HAP-1 (cell line): ENCODE measurements at regions not wholly inside any gene's neighbourhood (a gene's known extent, or its start where the extent isn't known, plus 50 kb on each side); places are given as distances from the start of the nearest gene placed in this dataset.

Experiments
- DNase-seq, 2 experiments: peaks; one replicate each; pipeline ENCODE4 v3.0.0-alpha.2; 2016 to 2020; ENCODE audit warnings: low spot score in 2 of 2
- H3K27me3 ChIP-seq: fragments of 250-450 bp; sonication (Bioruptor Pico); 2 replicates; pipeline ENCODE4 v1.5.1; 2020; ENCODE audit warnings: low read depth, mild to moderate bottlenecking, moderate library complexity
- H3K36me3 ChIP-seq: fragments of 250-450 bp; sonication (Bioruptor Pico); replicated peaks from 2 replicates; pipeline ENCODE4 v1.5.1; 2020; ENCODE audit warnings: mild to moderate bottlenecking
- H3K4me1 ChIP-seq: fragments of 250-450 bp; sonication (Bioruptor Pico); 2 replicates; pipeline ENCODE4 v1.5.1; 2020; ENCODE audit warnings: mild to moderate bottlenecking
- H3K4me3 ChIP-seq: fragments of 250-450 bp; sonication (Bioruptor Pico); 2 replicates; pipeline ENCODE4 v1.5.1; 2020; ENCODE audit warnings: mild to moderate bottlenecking, moderate library complexity
- H3K9me3 ChIP-seq: fragments of 250-450 bp; sonication (Bioruptor Pico); 2 replicates; pipeline ENCODE4 v1.5.1; 2020; ENCODE audit warnings: mild to moderate bottlenecking, moderate library complexity
- in situ Hi-C: fragments of 300-500 bp; cut with MboI; formaldehyde crosslinking; loops from 3 replicates; pipeline ENCODE4 v1.14.3; 2020; ENCODE audit warnings: low sequenced_read_pairs, inconsistent platforms, mixed read lengths

DNA sequence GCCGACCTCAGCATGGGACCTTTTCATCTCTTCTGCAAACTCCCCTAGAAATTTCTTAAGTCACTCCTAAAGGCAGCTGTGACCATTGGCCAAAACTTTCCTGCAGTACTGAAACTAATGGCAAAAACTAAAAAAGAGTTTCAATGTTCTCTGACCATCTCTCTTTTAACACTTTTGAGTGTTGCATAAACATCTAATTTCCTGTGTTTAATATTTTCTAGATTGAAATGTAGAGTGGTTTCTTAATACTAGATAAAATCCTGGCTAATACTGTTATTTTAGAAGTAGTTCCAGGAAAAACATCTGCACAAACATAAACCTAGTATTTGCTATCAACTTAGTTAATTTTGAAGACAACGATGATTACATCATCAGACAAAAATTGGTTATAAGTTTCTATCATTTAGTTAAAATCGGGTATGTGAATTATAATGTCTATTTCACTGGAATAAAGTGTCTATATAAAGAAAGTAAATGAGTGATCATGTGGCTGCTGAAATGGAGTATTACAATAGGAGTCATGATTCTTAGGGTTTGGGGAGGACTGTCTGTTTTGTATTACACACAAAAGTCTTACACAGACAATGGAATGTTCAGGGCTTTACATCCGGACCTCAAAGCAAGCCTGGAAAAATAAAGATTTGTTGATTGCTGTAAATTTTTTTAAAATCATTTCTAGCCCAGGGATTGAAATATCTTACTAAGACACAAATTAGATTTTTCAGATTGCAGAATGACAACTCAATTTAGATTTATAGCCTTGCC, 1323.4 kb downstream of the C4orf33 start:
- Histone ChIP-seq H3K4me1 (no peaks in the 10 kb centered on the region), H3K36me3 (no peaks in the 10 kb centered on the region)
- in situ Hi-C loops = no loop called here

DNA sequence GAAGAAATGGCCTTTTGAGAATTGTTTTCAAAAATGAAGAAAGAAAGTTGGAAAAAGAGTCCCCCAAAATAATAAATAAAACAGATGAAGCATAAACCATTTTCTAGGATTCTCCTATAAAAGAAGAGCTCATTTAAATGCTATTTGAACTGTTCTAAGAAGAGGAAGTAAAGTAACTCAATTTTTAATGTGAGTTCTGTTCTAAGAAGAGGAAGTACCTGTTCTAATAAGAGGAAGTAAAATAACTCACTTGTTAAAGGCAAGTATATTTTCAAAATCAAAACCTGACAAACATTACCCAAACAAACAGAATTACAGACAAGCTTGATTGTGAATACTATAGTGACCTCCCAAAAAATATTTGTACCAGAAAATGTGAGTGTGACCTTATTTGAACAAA, 1326.3 kb downstream of the C4orf33 start:
- in situ Hi-C loops = no loop called here
- Histone ChIP-seq H3K4me1 (no peaks in the 10 kb centered on the region), H3K27me3 (no peaks in the 10 kb centered on the region), H3K4me3 (no peak overlapping the region), H3K9me3 (no peaks in the 10 kb centered on the region), H3K36me3 (no peaks in the 10 kb centered on the region)
- DNase-seq = no peak

More for the DNA sequence above, 1323.4 kb downstream of the C4orf33 start:
- H3K4me3 ChIP-seq = no peak overlapping the region
- no peaks in the 10 kb centered on the region for H3K9me3 ChIP-seq
- H3K27me3 ChIP-seq = no peaks in the 10 kb centered on the region
- DNase-seq = no peak

DNA sequence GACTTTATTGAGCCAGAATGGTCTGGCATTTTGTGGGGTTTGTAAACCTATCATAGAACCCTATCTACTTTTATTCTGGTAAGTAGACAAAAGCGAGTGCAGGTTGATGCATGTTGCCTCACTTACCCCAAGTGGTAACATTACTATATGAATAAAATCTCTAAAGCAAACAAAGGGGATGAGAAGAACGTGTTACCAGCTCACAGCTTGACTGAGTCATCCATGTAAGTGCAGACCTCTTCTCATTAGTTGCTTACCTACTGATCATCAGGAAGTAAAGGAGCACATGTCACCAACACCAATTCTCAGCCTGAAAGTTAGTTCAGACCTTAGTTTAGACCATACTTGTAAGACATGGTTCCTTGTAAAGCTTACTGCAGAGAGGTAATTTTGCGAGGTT, 1328.3 kb downstream of the C4orf33 start:
- H3K4me3 ChIP-seq = no peak overlapping the region
- in situ Hi-C loops = no loop called here
- no peaks in the 10 kb centered on the region for H3K9me3 ChIP-seq
- DNase-seq = no peak
- H3K4me1 ChIP-seq = no peaks in the 10 kb centered on the region
- no peaks in the 10 kb centered on the region for H3K27me3 ChIP-seq
- H3K36me3 ChIP-seq = no peaks in the 10 kb centered on the region

DNA sequence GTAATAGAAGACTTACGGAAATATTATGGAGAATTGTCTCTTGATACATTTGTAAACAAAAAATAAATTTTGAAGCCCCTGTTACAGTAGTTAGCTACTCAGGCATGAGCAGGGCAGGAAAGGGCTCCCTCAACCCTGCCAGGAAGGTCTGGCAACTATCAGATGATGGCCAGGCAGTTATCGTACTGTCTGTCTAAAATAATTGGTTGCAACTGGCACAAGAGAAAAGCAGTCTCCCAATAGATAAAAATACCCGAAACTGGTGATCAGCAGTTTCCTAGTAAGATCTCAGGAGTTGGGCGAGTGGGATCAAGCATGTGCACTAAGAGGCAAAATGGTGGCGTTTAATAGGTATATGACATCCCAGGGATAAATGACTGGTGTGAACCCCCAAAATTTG, 1336.3 kb downstream of the C4orf33 start:
- no peaks in the 10 kb centered on the region for H3K27me3 ChIP-seq
- H3K36me3 ChIP-seq = no peaks in the 10 kb centered on the region
- no peak for DNase-seq
- H3K4me3 ChIP-seq = no peak overlapping the region
- H3K9me3 ChIP-seq = no peaks in the 10 kb centered on the region
- H3K4me1 ChIP-seq = no peaks in the 10 kb centered on the region
- in situ Hi-C loops = no loop called here

DNA sequence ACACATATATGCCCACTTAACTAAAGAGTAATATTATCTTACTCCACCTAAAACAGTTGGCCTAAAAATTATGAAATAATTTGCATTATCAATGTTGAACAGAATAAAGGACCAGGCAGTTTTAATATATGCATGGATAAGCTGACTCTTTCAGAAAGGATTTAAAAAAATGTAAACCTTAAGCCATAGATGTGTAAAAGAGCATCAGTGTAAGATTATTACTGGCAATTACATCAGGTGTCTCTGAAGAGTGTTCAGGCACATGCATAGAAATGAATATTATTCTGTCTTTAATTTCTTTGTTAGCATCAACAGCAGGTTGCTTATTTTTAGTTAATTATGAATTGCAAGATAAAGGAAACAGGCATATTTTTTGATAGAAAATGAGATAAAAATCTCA, 1353.8 kb downstream of the C4orf33 start:
- in situ Hi-C loops = no loop called here
- no peaks in the 10 kb centered on the region for H3K27me3 ChIP-seq
- DNase-seq = no peak

DNA sequence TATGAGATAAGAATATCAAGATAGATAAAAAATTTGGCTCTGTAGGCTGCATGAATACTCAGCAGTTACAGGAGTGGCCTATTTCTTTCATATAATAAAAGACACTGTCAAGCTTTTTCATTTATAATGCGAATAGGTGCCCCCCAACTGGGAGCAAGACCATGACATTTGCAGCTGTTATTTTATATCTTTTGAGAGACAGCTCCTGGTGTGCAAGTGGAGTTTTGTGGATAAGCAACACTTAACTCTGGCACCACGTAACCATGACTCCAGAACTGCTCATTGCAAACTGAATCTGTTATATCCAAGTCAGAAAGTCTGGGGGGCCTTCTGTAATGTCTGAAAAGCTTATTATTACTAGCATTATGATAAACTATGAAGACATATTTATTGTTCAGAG, 1372.4 kb downstream of the C4orf33 start:
- no peak for DNase-seq
- Histone ChIP-seq H3K4me3 (no peak overlapping the region), H3K9me3 (no peaks in the 10 kb centered on the region), H3K4me1 (no peaks in the 10 kb centered on the region), H3K27me3 (no peaks in the 10 kb centered on the region), H3K36me3 (no peaks in the 10 kb centered on the region)
- in situ Hi-C loops = no loop called here

More for the DNA sequence above, 1353.8 kb downstream of the C4orf33 start:
- Histone ChIP-seq H3K36me3 (no peaks in the 10 kb centered on the region), H3K4me3 (no peak overlapping the region), H3K4me1 (no peaks in the 10 kb centered on the region), H3K9me3 (no peaks in the 10 kb centered on the region)

DNA sequence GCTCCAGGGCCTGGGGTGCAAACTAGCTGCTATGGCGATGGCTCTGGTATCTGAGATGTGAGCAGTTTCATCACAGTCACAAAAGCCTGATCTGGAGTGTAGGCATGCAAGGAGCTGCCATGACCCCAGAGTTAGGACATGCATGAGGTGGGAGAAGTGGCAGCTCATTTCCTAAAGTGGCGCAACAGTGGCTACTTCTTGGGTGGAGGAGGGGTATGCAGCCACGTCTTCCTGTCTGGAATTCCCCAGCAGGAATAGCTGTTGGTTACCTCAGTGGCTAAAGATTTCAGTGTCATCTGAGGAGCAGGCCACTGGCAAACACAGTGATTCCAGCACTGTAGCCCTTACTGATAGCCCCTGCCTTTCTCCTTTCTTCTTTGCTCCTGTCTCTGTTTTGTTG, 1382.5 kb downstream of the C4orf33 start:
- no peaks in the 10 kb centered on the region for H3K27me3 ChIP-seq
- no peak for DNase-seq
- no peaks in the 10 kb centered on the region for H3K9me3 ChIP-seq
- no peaks in the 10 kb centered on the region for H3K36me3 ChIP-seq
- no peak overlapping the region for H3K4me3 ChIP-seq
- no peaks in the 10 kb centered on the region for H3K4me1 ChIP-seq
- in situ Hi-C loops = no loop called here

DNA sequence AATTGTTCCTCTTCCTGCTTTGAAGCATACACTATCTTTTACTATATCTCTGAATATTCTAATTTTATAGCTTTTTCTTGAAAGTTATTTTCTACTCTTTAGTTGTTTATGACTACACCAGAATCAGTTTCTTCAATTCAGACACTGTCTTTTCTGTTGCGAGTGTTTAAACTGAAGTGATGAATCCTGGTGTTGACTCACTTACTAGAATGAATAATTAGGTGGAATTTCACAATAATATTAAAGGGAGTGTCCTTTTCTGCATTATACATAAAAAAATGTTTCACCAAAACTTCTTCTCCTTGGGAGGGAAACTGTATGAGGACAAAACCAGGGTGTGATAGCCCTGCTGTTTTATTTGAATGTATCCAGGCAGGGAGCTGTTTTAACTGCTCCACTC, 1383.1 kb downstream of the C4orf33 start:
- Histone ChIP-seq H3K4me3 (no peak overlapping the region), H3K27me3 (no peaks in the 10 kb centered on the region), H3K36me3 (no peaks in the 10 kb centered on the region), H3K9me3 (no peaks in the 10 kb centered on the region), H3K4me1 (no peaks in the 10 kb centered on the region)
- in situ Hi-C loops = no loop called here
- no peak for DNase-seq

DNA sequence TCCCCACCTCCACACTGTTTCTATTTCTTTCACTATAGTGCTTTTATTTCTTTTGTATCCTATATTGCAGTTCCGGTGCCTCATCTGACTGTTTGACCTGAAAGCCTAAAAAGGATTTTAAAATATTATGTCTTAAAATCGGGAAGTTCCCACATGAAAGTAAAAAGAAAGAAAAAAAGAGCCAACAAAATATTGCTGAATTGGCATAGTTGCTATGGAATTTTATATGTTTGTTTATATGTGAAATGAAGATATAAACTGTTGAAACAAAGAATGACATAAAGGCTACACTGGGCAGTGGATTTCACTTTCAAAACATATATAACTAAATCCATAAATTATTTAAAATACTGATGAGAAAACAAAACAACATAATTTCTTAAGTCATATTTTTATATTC, 1383.7 kb downstream of the C4orf33 start:
- Histone ChIP-seq H3K36me3 (no peaks in the 10 kb centered on the region), H3K9me3 (no peaks in the 10 kb centered on the region), H3K4me1 (no peaks in the 10 kb centered on the region), H3K27me3 (no peaks in the 10 kb centered on the region), H3K4me3 (no peak overlapping the region)
- DNase-seq = no peak
- in situ Hi-C loops = no loop called here

DNA sequence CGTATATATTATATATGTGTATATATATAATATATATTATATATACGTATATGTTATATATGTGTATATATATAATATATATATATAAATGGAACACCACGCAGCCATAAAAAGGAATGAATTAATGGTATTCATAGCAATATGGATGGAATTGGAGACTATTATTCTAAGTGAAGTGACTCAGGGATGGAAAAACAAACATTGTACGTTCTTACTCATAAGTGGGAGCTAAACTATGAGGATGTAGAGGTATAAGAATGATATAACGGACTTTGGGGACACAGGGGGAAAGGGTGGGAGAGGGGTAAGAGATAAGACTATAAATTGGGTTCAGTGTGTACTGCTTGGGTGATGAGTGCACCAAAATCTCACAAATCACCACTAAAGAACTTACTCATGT, 1388.9 kb downstream of the C4orf33 start:
- Histone ChIP-seq H3K4me1 (no peaks in the 10 kb centered on the region), H3K27me3 (no peaks in the 10 kb centered on the region), H3K4me3 (no peak overlapping the region), H3K36me3 (no peaks in the 10 kb centered on the region), H3K9me3 (no peaks in the 10 kb centered on the region)
- in situ Hi-C loops = no loop called here
- no peak for DNase-seq

DNA sequence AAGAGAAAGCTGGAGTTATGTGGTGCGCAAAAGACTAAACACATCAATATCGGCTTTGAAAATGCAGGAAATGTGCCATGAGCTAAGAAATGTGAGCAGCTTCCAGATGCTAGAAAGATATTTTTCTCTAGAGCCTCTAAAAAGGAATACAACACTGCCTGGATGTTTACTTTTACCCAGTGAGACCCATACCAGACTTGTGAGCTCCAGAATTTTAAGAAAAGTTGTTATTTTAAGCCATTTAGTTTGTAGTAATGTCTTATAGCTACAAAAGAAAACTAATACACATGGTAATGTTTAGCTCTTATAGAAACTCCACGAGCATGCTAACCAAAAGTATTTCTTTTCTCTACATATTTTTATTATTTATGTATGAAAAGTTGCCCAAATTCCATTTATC, 1389.4 kb downstream of the C4orf33 start:
- H3K4me1 ChIP-seq = no peaks in the 10 kb centered on the region
- no peak for DNase-seq
- no peaks in the 10 kb centered on the region for H3K9me3 ChIP-seq
- H3K36me3 ChIP-seq = no peaks in the 10 kb centered on the region
- no peaks in the 10 kb centered on the region for H3K27me3 ChIP-seq
- no peak overlapping the region for H3K4me3 ChIP-seq
- in situ Hi-C loops = no loop called here

DNA sequence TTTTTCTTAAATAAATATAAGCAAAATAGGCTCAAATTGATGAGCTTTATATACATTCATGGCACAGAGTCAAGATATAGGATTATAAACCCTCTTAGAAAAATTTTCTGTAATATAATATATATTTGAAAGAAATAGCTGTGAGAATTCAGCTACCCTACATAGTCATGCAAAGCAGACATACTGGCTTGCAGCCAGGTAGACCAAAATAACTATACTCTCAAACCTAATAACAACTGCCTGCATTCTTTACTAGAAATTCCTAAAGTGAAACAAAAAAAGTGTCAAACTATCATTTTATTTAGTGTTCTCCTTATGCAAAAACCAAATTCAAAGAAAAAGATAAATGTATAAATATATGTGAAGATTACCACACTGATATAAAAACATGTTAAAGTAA, 1390.2 kb downstream of the C4orf33 start:
- DNase-seq = no peak
- in situ Hi-C loops = no loop called here
- no peaks in the 10 kb centered on the region for H3K27me3 ChIP-seq
- H3K4me1 ChIP-seq = no peaks in the 10 kb centered on the region
- no peak overlapping the region for H3K4me3 ChIP-seq
- no peaks in the 10 kb centered on the region for H3K9me3 ChIP-seq
- H3K36me3 ChIP-seq = no peaks in the 10 kb centered on the region

DNA sequence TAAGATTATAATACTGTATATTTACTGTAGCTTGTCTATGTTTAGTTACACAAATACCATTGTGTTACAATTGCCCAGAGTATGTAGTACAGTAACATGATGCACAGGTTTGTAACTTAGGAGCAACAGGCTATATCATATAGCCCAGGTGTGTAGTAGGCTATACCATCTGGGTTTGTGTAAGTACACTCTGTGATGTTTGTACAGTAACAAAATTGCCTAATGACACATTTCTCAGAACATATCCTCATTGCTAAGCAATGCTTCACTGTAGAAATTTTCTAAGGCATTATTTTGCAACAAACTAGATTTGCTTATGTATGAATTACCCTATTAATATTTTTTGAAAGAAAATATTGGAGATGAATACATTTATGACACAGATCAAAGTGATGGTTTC, 1390.9 kb downstream of the C4orf33 start:
- no peak for DNase-seq
- Histone ChIP-seq H3K9me3 (no peaks in the 10 kb centered on the region), H3K27me3 (no peaks in the 10 kb centered on the region), H3K4me1 (no peaks in the 10 kb centered on the region), H3K4me3 (no peak overlapping the region), H3K36me3 (no peaks in the 10 kb centered on the region)
- in situ Hi-C loops = no loop called here

DNA sequence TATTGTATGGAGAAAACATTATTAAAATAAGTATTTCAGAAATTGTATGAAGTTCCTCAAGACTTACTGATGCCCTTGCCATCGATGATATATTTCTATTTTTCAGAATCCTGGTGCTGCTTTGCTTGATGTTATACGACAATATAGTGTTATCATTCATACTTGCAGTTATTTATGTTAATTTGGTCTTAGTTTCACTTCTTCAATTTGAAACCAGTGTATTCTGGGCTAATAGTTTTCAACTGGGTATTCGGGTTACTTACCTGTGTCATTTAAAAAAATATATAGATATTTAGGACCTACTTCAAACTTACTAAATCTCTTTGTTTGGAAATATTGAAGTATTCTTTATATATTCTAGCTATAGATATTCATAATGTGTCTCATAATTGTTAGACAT, 1414.7 kb downstream of the C4orf33 start:
- no peaks in the 10 kb centered on the region for H3K4me1 ChIP-seq
- H3K9me3 ChIP-seq = no peaks in the 10 kb centered on the region
- H3K36me3 ChIP-seq = no peaks in the 10 kb centered on the region
- no peak overlapping the region for H3K4me3 ChIP-seq
- in situ Hi-C loops = no loop called here
- H3K27me3 ChIP-seq = no peaks in the 10 kb centered on the region
- no peak for DNase-seq

DNA sequence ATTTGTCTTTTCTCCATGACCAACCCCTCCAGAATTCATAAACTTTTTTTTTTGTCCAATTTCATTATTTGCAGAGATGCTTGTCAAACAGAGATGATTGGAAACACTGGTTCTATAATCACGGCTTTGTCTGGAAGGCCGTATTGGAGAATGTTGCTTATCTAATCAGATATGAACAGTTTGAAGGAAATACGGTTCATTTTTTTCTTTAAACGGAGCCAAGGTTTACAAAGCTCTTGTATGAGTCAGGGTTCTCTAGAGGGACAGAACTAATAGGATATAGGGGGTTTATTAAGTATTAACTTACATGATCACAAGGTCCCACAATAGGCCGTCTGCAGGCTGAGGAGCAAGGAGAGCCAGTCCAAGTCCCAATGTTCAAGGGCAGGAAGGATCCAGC, 1415.8 kb downstream of the C4orf33 start:
- H3K4me3 ChIP-seq = no peak overlapping the region
- in situ Hi-C loops = no loop called here
- DNase-seq = no peak

More for the DNA sequence above, 1415.8 kb downstream of the C4orf33 start:
- Histone ChIP-seq H3K36me3 (no peaks in the 10 kb centered on the region), H3K4me1 (no peaks in the 10 kb centered on the region), H3K27me3 (no peaks in the 10 kb centered on the region), H3K9me3 (no peaks in the 10 kb centered on the region)
